GM18867 (cell line): ENCODE measurements at regions not wholly inside any gene's neighbourhood (a gene's known extent, or its start where the extent isn't known, plus 50 kb on each side); places are given as distances from the start of the nearest gene placed in this dataset.

Experiments used
- ATAC-seq: cut with Tn5 transposase; IDR thresholded peaks from one replicate; pipeline ENCODE4 v1.9.1; 2021; ENCODE audit warnings: mild to moderate bottlenecking, moderate library complexity; ENCODE audit not compliant: unreplicated experiment

GRCh38 chr2:209334188-209335017 lies 89.4 kb upstream of the MAP2 start:
- peak; percentile 84 for ATAC-seq

DNA sequence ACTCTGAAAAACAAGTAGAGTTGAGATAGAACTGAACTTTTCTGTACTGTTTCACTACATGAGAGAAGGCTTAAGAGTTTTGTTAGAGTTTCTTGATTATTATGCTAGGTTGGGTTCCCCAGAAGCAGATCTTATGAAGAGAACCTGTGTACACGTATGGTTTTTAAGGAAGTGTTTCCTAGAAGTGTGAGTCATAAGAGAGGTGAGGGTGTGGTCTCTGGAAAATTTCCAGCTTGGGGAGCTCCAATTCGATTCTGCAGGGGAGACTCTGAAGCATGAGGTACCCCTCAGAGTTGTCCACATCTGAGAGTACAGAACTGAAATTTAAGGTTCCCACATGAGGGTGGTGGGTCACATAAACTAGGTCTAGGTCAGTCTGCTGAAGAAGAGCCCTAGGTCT lies 83.3 kb upstream of the MAP2 start:
- no peak for ATAC-seq

DNA sequence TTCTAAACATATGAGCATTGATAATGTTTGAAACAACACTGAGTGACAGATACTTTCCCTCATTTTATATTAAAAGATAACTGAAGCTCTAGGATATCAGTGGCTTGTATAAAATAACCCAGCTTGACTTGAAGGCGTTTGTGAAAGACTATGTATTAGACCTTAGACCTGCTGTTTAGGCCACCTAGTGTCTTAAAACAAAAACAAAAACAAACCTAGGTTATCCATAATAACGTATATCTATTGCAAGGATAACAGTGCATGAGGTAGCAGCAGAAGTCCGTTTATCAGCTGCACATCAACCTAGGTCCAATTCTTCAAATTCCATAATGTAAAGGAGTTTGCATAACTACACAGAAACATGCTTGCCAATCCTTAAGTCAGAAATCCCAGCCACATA lies 79.5 kb upstream of the MAP2 start:
- ATAC-seq = no peak

GRCh38 chr2:209348433-209348832 lies 75.4 kb upstream of the MAP2 start:
- no peak for ATAC-seq

DNA sequence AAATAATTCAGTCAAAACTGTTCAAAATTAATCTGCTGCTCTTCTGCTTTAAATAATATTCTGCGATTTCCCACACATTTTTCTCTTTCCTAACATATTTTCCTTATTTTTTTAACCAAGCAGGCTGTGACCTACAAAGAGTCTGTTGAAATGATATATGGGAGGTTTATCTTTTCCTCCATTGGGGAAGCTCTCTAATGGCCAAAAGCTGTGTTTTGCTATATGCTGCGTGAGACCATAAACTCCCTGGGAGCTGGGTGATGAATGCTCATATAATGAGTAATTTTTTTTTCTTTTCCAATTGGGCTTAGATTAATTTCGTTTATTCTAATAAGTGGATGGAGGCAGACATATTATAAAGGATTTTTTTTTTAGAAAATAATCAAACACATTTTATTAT lies 72.2 kb upstream of the MAP2 start:
- ATAC-seq = no peak

GRCh38 chr2:209358992-209359391 lies 64.9 kb upstream of the MAP2 start:
- no peak for ATAC-seq

- no peak for ATAC-seq
Measured at GRCh38 chr2:209367075-209367747, 56.6 kb upstream of the MAP2 start.

DNA sequence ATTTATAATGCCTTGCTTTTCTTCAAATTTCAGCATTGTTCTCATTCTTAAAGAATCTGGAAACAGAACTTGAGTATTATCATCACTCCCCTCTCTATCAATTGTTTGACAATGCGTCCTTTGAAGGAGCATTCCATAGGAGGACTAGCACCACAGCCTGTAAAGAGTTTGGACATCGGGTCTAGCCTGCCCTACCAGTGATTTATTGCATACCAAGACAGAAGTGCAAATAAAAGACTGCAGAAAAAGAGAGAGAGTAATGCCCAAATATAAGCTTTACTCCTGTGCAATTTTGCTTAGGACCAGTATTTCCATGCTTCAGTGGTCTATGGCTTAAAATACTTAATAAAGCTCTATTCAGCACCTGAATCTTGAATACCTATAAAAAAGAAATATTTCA lies 55.4 kb upstream of the MAP2 start:
- ATAC-seq = no peak

GRCh38 chr2:209368914-209369313 lies 54.9 kb upstream of the MAP2 start:
- ATAC-seq = peak; percentile 90

GRCh38 chr2:209369656-209370055 lies 54.2 kb upstream of the MAP2 start:
- ATAC-seq = no peak

DNA sequence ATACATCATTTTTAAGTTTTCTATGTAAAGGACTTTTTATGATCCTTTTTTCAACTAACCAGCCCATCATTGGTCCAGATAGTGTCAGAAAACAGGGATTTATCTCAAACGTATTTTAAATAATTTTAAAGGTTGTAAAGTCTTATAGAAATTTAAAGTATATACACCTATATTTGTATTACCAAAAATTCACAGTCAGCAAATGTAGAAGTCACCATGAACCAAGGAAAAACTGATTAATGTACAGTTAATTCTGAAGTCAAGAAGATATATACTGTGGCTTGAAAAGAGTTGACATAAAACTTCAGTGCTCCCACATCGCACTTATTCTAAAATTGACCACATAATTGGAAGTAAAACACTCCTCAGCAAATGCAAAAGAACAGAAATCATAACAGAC lies 52.4 kb upstream of the MAP2 start:
- no peak for ATAC-seq
